HepG2 (cell line): ENCODE measurements at regions not wholly inside any gene's neighbourhood (a gene's known extent, or its start where the extent isn't known, plus 50 kb on each side); places are given as distances from the start of the nearest gene placed in this dataset.

Source experiments
- ATAC-seq: fragments of 200-7000 bp; cut with Tn5 transposase; 3 replicates; pipeline ENCODE4 v1.9.1; 2020; ENCODE audit warnings: mild to moderate bottlenecking, moderate library complexity
- BruUV-seq: library from RNA; stranded (reverse); fragments of 400-500 nt; replicated peaks from 2 replicates; lab custom pipeline; 2021; lab: Mats Ljungman, UMichigan
- CTCF ChIA-PET: fragments of 300-600 bp; formaldehyde crosslinking; extraction: SDS; loops from one replicate; lab custom pipeline; 2021; ENCODE audit warnings: low total read pairs, inconsistent platforms, low intra/inter-chr PET ratio; lab: Yijun Ruan, JAX
- POLR2A ChIA-PET: fragments of 350-600 bp; sonication (Branson Sonifier 250); formaldehyde crosslinking; loops from one replicate; lab custom pipeline; 2020; ENCODE audit warnings: antibody characterized with exemption, inconsistent platforms; lab: Yijun Ruan, JAX
- DNase-seq: peaks from one replicate; pipeline ENCODE4 v3.0.0-alpha.2; 2015; ENCODE audit warnings: low spot score
- FAIRE-seq: peaks from 3 replicates; lab custom pipeline; 2011; peaks lifted over from hg19 to GRCh38; lab: Jason Lieb, UNC
- H2AFZ ChIP-seq: one replicate; pipeline ENCODE4 v1.6.1; 2011; ENCODE audit warnings: low read length, inconsistent platforms
- H3K27ac ChIP-seq: fragments of 300-600 bp; 3 replicates; pipeline ENCODE4 v1.8.0; 2011; ENCODE audit warnings: mixed run types, mild to moderate bottlenecking, mixed read lengths, low read length, inconsistent platforms; ENCODE audit not compliant: insufficient read depth; ENCODE audit errors: extremely low read length
- H3K27me3 ChIP-seq, 2 experiments: fragments of 200-600 bp in 1 of 2; 2 replicates in 1 of 2; 3 replicates in 1 of 2; pipeline versions ENCODE4 v1.6.0 to v1.8.0; 2011; ENCODE audit warnings: low read length in 2 of 2, mild to moderate bottlenecking in 2 of 2, moderate library complexity in 2 of 2, inconsistent platforms in 1 of 2; ENCODE audit not compliant: insufficient read depth in 2 of 2, control insufficient read depth in 1 of 2
- H3K36me3 ChIP-seq, 2 experiments: fragments of 200-600 bp in 1 of 2; replicated peaks in 1 of 2; 2 replicates in 1 of 2; 3 replicates in 1 of 2; pipeline versions ENCODE4 v1.5.1 to v1.8.0; 2011; ENCODE audit warnings: low read length in 2 of 2, inconsistent platforms in 1 of 2; ENCODE audit not compliant: insufficient read depth in 2 of 2, control insufficient read depth in 1 of 2
- H3K4me1 ChIP-seq: 2 replicates; pipeline ENCODE4 v1.5.1; 2012; ENCODE audit warnings: low read length, inconsistent platforms; ENCODE audit not compliant: insufficient read depth
- H3K4me2 ChIP-seq: 2 replicates; pipeline ENCODE4 v1.6.0; 2011; ENCODE audit warnings: low read depth, low read length, inconsistent platforms
- H3K4me3 ChIP-seq, 3 experiments: fragments of 200-600 bp in 1 of 3; sonication (generic), shearing (Covaris generic) in 1 of 3; replicated peaks in 1 of 3; 2 replicates each; pipeline ENCODE4 v1.5.1; 2011 to 2016; ENCODE audit warnings: low read length in 3 of 3, inconsistent platforms in 2 of 3, low read depth in 2 of 3, mild to moderate bottlenecking in 2 of 3, control low read depth in 1 of 3, mixed read lengths in 1 of 3; ENCODE audit not compliant: insufficient read depth in 1 of 3
- H3K79me2 ChIP-seq: one replicate; pipeline ENCODE4 v1.6.1; 2011; ENCODE audit warnings: low read length, inconsistent platforms; ENCODE audit not compliant: insufficient read depth
- H3K9ac ChIP-seq: 2 replicates; pipeline ENCODE4 v1.6.0; 2011; ENCODE audit warnings: mild to moderate bottlenecking, low read depth, low read length, inconsistent platforms; ENCODE audit not compliant: insufficient read depth
- H3K9me3 ChIP-seq: 2 replicates; pipeline ENCODE4 v1.5.1; 2012; ENCODE audit warnings: mild to moderate bottlenecking, low read length
- H4K20me1 ChIP-seq: 2 replicates; pipeline ENCODE4 v1.6.0; 2011; ENCODE audit warnings: inconsistent platforms, mild to moderate bottlenecking, low read length, moderate library complexity; ENCODE audit not compliant: insufficient read depth
- CHCHD3 ChIP-seq: sonication (generic); formaldehyde crosslinking; IDR thresholded peaks from 2 replicates; pipeline ENCODE4 v1.8.0; 2022; ENCODE audit warnings: mild to moderate bottlenecking, missing genetic modification reagents, moderate library complexity
- FOXK1 ChIP-seq: sonication (generic); formaldehyde crosslinking; IDR thresholded peaks from 2 replicates; pipeline ENCODE4 v1.4.0; 2020; ENCODE audit warnings: low read depth, missing genetic modification reagents, borderline replicate concordance
- HCFC1 ChIP-seq: fragments of 150-350 bp; IDR thresholded peaks from 2 replicates; pipeline ENCODE4 v1.6.1; 2014; ENCODE audit warnings: low read depth, low read length
- HMGA1 ChIP-seq: sonication (generic); formaldehyde crosslinking; conservative IDR thresholded peaks from 2 replicates; pipeline ENCODE4 v1.4.0; 2020; ENCODE audit warnings: missing genetic modification reagents
- HNF4G ChIP-seq, 2 experiments: sonication (generic) in 1 of 2; formaldehyde crosslinking in 1 of 2; IDR thresholded peaks; 2 replicates each; pipeline versions ENCODE4 v1.4.0 to v1.6.1; 2011 to 2020; ENCODE audit warnings: borderline replicate concordance in 2 of 2, low read depth in 2 of 2, mild to moderate bottlenecking in 2 of 2, low read length in 1 of 2, missing genetic modification reagents in 1 of 2, moderate library complexity in 1 of 2
- HOXA9 ChIP-seq: sonication (generic); formaldehyde crosslinking; IDR thresholded peaks from 2 replicates; pipeline ENCODE4 v1.8.1; 2022; ENCODE audit warnings: missing genetic modification reagents, mild to moderate bottlenecking, moderate library complexity, borderline replicate concordance
- MXI1 ChIP-seq: IDR thresholded peaks from 3 replicates; pipeline ENCODE4 v1.6.1; 2012; ENCODE audit warnings: low read depth, low read length, inconsistent platforms, borderline replicate concordance
- NFRKB ChIP-seq: fragments of 450-650 bp; IDR thresholded peaks from 2 replicates; pipeline ENCODE4 v1.6.1; 2017
- SAP130 ChIP-seq: IDR thresholded peaks from 2 replicates; pipeline ENCODE4 v1.6.1; 2016; ENCODE audit warnings: low read depth
- SMARCC2 ChIP-seq: fragments of 450-650 bp; IDR thresholded peaks from 2 replicates; pipeline ENCODE4 v1.6.1; 2017; ENCODE audit warnings: antibody characterized with exemption, mild to moderate bottlenecking
- YY1 ChIP-seq: IDR thresholded peaks from 2 replicates; pipeline ENCODE4 v1.6.1; 2011; ENCODE audit warnings: low read length, low read depth, moderate library complexity, mild to moderate bottlenecking; ENCODE audit not compliant: insufficient read depth, insufficient replicate concordance
- ZNF251 ChIP-seq: sonication (generic); formaldehyde crosslinking; IDR thresholded peaks from 2 replicates; pipeline ENCODE4 v1.9.0; 2021; ENCODE audit warnings: mild to moderate bottlenecking, missing genetic modification reagents
- ZNF547 ChIP-seq: sonication (generic); formaldehyde crosslinking; IDR thresholded peaks from 2 replicates; pipeline ENCODE4 v1.5.1; 2020; ENCODE audit warnings: mild to moderate bottlenecking, missing genetic modification reagents
- ZNF615 ChIP-seq: sonication (generic); formaldehyde crosslinking; IDR thresholded peaks from 2 replicates; pipeline ENCODE4 v1.5.0; 2020; ENCODE audit warnings: mild to moderate bottlenecking, missing genetic modification reagents, borderline replicate concordance
- ZNF672 ChIP-seq: sonication (generic); formaldehyde crosslinking; IDR thresholded peaks from 2 replicates; pipeline ENCODE4 v1.8.1; 2022; ENCODE audit warnings: missing genetic modification reagents
- ZZZ3 ChIP-seq: sonication (generic); formaldehyde crosslinking; IDR thresholded peaks from 2 replicates; pipeline ENCODE4 v1.4.0; 2020; ENCODE audit warnings: missing genetic modification reagents, mild to moderate bottlenecking, borderline replicate concordance
- WGBS: methylation state at CpG from one replicate; pipeline ENCODE4 v1.1.6; 2017; ENCODE audit warnings: low lambda C conversion rate; 5-methylcytosine and 5-hydroxymethylcytosine counted together
- in situ Hi-C: cut with HindIII; loops from 2 replicates; pipeline ENCODE4 v1.10.0; 2017; ENCODE audit warnings: low pct_unique_long_range_greater_than_20kb; ENCODE audit not compliant: extremely low pct_ligation_motif_present
- intact Hi-C: fragments of 100-400 bp; cut with micrococcal nuclease; formaldehyde crosslinking; loops from one replicate; pipeline ENCODE4 v1.10.0; 2022; ENCODE audit not compliant: unreplicated experiment

GRCh38 chr5:133713209-133713608, 100.9 kb upstream of the FSTL4 start:
- POLR2A ChIA-PET, result no interaction called here
- intact Hi-C loops, result no loop called here

GRCh38 chr5:133712562-133712961, 100.2 kb upstream of the FSTL4 start:
- H3K79me2 ChIP-seq, result no peaks in the 10 kb centered on the region
- no peak overlapping the region for H2AFZ ChIP-seq
- in situ Hi-C loops (no loop called here), intact Hi-C loops (no loop called here)
- BruUV-seq, result no TSS peak
- DNase-seq (no peak), FAIRE-seq (no peak), ATAC-seq (no peak)
- no peak overlapping the region for H3K4me3 ChIP-seq
- H3K9ac ChIP-seq, result no peak overlapping the region
- H3K27me3 ChIP-seq, result no peaks in the 10 kb centered on the region; a peak in 1 of 5 replicates
- no peaks in the 10 kb centered on the region for H4K20me1 ChIP-seq
- ChIA-PET CTCF (no interaction called here), POLR2A (no interaction called here)
- no peak overlapping the region for H3K4me2 ChIP-seq
- no peak overlapping the region for H3K27ac ChIP-seq
- TF ChIP-seq HCFC1 (no peak), ZNF547 (CRISPR knock-in tag) (no peak)
- WGBS, result under 1% methylated on average over 7 of the region's 7 CpGs
- no peaks in the 10 kb centered on the region for H3K36me3 ChIP-seq
- no peaks in the 10 kb centered on the region for H3K9me3 ChIP-seq
- H3K4me1 ChIP-seq, result no peaks in the 10 kb centered on the region

More at GRCh38 chr5:133713209-133713608, 100.9 kb upstream of the FSTL4 start:
- Histone ChIP-seq H3K27me3 (no peaks in the 10 kb centered on the region; a peak in 1 of 5 replicates), H2AFZ (no peak overlapping the region), H3K4me3 (no peak overlapping the region), H3K79me2 (no peaks in the 10 kb centered on the region), H4K20me1 (no peaks in the 10 kb centered on the region), H3K4me2 (no peak overlapping the region), H3K9ac (no peak overlapping the region), H3K4me1 (no peaks in the 10 kb centered on the region), H3K9me3 (no peaks in the 10 kb centered on the region), H3K36me3 (no peaks in the 10 kb centered on the region), H3K27ac (no peak overlapping the region)
- BruUV-seq, result no TSS peak
- ATAC-seq, result no peak
- DNase-seq, result no peak
- in situ Hi-C loops, result no loop called here
- CTCF ChIA-PET, result no interaction called here
- FAIRE-seq, result no peak
- no peak for TF ChIP-seq SAP130 (CRISPR knock-in tag)
- TF ChIP-seq MXI1, result no peak
- TF ChIP-seq ZNF615 (CRISPR knock-in tag), result no peak
- no peak for TF ChIP-seq HNF4G (IDR thresholded peaks at IDR 0.05; ENCODE audit: borderline replicate concordance, low read depth, low read length)
- no peak for TF ChIP-seq HNF4G (CRISPR knock-in tag; IDR thresholded peaks at IDR 0.05; ENCODE audit: borderline replicate concordance, low read depth)
- no peak for TF ChIP-seq ZZZ3 (CRISPR knock-in tag)
- TF ChIP-seq HOXA9 (CRISPR knock-in tag), result no peak
- no peak for TF ChIP-seq ZNF251 (CRISPR knock-in tag)
- no peak for TF ChIP-seq SMARCC2
- no peak for TF ChIP-seq YY1
- no peak for TF ChIP-seq FOXK1 (CRISPR knock-in tag)
- TF ChIP-seq HMGA1 (CRISPR knock-in tag), result no peak
- TF ChIP-seq CHCHD3 (CRISPR knock-in tag), result no peak
- TF ChIP-seq ZNF672 (CRISPR knock-in tag), result no peak
- no peak for TF ChIP-seq NFRKB
